Medulla oblongata (tissue), 1 donor: ENCODE measurements at regions not wholly inside any gene's neighbourhood (a gene's known extent, or its start where the extent isn't known, plus 50 kb on each side); places are given as distances from the start of the nearest gene placed in this dataset.
"Not testable (repeated sequence)": the region's sequence is repeated elsewhere in the genome, so short reads cannot be mapped to it uniquely, and the experiment has no call there.

Source experiments
- DNase-seq: peaks from one replicate; pipeline ENCODE4 v3.0.0-alpha.2; 2015; ENCODE audit errors: extremely low spot score

DNA sequence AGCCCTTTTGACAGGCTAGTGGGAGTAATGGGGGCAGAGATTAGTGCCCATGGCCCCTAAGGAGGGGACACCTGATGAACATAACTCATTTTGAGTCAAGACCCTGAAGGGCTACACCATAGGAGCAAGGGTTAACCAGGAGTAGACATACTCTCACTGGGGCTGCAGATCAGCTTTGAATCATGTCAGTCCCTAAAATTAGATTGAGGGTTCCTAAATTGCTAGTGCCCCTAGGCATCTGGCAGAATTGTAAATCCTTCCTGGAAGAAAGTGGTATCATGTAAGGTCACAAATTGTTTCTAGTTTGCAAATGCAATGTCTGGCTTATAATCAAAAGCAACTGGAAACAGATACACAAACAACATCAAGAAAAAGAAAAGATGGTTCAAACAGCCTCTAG, 52.1 kb upstream of the LRRC37A2 start:
- DNase-seq, result not testable (repeated sequence)

DNA sequence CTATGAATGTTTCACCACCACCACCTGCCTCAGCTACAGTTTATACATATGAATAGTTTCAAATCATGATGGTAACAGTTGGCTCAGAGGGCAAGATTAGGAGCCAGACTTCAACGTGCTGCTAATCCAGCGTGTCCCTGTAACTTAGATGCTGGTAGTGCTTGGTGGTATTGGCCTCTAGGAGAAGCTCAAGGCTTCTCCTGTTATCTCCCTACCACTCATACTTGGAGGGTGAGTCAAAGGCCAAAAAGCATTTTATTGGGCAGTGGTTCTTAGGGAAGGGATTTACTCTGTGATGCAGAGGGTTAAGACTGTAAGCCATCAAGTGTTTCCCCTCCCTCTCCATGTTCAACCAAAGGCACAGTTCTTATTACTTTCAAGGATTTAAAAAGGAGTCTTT, 57.2 kb upstream of the LRRC37A2 start:
- DNase-seq, result not testable (repeated sequence)

DNA sequence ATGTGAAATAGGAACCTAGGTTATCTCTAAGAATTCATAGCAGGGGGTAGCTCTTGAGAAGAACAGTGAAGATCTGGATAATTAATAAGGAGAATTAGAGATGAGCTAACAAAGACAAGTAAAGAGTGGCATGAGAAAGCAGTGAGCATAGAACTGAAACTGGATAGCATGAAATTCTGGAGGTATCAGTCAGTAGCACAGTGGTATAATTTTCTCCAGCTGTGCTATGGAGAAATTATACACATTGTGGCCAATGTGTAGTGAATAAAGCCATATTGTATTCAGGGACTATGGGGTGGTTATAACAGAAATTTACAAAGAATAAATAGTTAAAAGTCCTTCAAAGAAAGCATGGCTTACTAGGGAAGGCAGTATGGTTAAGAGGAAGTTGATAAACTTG, 57.7 kb upstream of the LRRC37A2 start:
- not testable (repeated sequence) for DNase-seq

DNA sequence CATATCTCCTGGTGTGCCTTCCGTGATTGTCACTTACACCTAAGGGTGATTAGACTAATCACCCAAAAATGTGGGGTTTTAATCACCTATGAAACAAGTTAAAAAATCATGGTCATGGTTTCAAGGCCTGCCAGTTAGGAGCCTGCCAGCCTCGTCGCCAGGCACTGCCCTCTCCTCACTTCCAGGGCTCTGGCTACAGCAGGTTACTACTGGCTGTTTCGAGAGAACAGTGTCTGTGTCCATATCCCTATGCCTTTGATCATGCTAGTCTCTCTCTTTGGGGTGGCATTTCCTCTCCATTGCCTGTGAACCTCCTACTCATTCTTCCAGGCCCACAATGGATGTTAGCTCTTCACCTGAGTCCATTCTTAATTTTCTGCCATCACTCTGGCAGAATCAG, 59.2 kb upstream of the LRRC37A2 start:
- DNase-seq, result not testable (repeated sequence)

DNA sequence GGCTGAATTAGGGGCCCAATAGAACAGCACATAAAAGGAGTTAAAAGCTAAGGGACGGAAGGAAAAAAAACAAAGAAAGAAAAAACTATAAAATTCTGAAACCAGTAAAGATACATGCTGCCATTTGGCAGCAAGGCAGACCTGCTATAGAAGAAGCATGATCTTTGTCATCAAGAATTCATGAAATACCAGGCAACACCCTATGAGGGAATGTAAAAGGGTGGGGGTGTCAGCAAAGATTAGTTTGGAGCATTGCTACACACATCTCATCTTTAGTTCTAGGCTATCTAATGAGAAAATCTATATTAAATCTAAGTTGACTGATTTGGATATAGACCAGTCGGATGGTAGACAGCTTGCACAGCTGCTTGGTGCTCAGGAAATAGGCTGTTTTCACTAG, 66.4 kb upstream of the LRRC37A2 start:
- not testable (repeated sequence) for DNase-seq

DNA sequence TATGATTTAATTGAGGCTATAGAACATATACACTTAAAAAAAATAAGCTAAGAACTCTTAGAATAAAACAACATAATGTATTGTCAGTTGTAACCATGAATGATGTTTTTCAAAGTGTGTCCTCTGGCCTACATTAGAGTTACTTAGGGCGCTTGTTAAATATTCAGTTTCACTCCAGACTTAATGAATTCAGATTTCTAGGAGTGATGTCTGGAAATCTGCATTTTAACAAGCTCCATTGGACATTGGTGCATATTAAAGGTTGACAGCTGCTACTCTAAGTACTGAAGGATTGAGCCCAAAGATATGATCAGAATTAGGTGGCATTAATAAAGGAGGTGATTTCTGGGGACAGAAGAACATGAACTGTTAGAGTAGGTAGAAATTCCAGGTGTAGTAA, 66.9 kb upstream of the LRRC37A2 start:
- not testable (repeated sequence) for DNase-seq

DNA sequence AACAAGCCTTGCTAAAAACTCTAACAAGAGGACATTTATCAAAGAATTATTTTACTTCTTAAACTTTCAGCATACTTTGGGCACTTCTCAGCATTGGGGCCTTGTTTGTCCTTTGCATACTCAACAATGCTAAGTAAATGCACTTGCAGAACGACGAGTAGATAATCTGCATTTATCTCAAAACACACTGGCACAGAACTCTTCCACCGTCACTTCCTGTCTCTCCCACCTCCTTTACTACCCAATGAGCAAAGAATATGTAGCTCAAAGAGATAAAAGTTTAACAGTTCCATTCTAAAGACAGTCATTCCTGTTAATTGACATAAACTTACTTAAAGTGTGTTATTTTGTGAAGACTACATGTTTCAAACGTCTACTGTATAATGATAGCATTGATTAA, 70.1 kb upstream of the LRRC37A2 start:
- DNase-seq, result not testable (repeated sequence)

DNA sequence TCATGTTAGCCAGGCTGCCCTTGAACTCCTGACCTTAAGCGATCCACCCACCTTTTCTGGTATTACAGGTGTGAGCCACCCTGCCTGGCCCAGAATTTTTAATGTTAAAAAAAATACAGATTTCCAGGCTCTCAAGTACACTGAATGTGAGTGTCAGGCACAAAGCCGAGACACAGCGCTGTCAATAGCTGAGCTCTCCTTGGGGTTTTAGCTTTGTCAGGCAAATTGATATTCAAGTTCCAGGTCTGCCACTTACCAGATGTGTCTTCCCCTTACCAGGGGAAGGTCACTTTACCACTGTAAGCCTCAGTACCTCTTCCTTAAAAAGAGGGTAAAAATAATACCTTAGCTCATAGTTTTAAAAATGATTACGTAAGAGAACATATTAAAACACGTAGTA, 71.6 kb upstream of the LRRC37A2 start:
- DNase-seq, result not testable (repeated sequence)

DNA sequence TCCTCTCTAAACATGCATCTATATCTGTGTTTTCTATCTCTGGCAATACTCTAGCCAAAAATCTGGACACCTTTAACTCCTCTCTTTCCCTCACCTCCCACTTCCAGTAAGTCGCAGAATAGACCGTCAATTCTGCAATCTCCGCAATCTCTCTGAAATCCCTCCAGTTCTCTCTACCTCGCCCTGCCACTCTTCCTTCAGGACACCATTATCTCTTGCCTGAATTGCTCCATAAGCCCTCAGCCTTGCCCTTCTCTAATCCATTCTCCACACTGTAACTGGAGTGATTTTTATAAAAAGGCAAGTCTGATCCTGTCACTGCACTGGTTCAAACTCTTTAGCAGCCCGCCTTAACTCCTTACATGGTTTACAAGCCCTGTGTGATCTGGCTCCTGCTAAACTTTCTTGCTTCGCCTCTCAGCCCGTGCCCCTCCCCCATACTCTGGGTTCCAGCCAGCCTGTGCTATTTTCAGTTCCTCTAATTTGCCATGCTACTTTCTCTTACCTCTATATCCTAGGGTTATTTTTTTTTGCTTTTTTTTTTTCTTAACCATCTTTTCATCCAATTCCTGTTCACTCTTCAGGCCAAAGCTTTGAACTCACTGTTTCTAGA, 73.0 kb upstream of the ARL17B start:
- DNase-seq, result not testable (repeated sequence)

DNA sequence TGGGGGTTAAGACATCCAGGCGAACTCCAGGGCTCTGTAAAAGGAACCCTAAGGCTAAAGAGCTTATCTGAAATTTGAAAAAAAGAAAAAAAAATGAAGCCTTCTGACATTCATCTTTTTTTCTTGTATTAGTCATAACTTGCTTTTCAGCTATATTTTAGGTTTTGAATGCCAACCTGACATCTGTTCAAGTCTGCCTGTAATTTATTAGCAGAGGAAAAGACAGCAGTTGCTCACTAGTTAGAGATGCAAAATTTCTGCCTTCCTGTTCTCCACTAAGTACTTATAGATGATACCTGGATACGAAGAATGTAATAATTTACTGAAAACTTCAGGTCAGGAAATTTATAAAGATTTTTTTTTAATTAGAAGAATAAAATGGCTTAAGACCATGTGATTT, 68.7 kb upstream of the ARL17B start:
- not testable (repeated sequence) for DNase-seq

DNA sequence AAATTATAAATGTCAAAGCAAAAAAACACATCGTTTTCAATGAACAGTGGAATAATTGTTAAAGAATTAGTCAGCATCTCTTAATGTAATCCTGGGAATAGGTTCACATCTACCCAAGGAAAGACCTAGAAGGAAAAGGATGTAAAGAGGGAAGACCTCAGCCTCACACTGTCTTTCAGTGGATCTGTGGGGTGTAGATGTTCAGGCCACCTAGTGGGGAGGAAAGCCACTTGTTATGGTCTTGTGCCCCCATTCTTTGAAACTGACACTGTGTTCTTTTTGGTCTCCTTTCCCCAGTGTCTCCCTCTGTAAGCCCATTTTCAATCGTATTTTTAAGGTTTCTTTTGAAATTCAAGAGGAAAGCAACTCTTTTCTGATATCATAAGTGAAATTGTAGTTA, 68.1 kb upstream of the ARL17B start:
- not testable (repeated sequence) for DNase-seq

DNA sequence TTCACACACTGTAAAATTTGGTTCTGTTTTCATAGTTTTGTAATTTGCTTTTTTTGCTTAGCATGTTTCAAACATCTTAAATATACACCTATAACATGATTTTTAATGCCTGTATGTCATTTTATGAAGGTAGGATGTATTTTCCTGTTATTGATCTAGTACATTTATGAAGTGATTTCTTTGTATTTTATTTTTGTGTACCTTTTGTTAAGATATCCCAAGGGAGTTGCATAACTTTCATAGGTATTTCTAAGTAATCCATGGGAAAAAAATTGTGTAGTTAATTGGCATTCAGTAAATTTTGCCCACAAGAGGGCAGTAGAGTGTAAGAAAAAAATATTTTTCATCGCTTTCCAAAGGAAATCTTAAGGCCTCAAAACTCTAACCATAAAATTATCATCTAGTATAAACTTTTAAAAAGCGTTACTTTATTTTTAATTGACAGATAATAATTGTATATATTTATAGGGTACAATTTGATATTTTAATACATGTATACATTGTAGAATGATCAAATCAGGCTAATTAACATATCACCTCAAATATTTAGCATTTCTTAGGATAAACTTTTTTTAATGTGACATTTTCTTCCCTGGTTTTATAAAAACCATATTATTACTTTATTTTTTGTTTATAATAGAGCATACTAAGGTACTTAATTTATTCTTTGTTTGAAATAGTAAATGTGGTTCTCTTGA, 62.8 kb upstream of the ARL17B start:
- not testable (repeated sequence) for DNase-seq

DNA sequence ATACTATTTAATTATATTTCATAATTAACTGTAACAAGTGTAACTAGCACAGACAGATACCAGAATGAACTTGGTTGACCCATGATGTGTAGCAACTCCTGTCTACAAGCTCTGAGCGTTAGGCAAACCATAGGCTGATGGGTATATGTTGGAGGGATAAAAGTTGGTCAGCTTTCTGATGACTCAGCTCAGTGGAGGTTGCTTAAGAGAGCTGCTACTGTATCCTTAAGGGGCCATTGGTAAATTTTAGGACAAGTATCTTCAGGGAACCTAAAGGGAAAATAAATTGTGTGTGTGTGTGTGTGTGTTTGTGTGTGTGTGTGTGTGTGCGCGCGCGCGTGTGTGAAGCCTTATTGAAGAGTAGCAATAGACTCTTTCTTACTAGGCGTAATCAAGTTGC, 56.3 kb upstream of the ARL17B start:
- DNase-seq, result peak; percentile 0

DNA sequence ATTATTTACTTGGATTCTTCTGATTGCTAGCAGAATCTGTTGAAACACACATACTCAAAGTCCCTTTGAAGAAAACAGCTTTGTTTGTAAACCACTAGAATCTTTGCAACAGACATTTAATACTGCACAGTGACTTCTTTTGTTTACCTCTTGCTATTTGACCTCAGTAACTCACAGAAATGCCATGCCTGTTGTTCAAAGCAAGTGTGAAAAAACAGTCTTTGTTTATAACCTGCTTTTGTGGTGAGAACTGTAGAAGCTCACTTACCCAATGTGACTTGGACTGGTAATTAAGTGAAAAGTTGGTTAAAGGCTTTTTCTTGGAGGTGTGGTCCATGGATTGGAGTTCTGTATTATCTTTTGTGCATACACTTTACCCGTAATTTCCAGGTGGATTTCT, 55.7 kb upstream of the ARL17B start:
- not testable (repeated sequence) for DNase-seq

DNA sequence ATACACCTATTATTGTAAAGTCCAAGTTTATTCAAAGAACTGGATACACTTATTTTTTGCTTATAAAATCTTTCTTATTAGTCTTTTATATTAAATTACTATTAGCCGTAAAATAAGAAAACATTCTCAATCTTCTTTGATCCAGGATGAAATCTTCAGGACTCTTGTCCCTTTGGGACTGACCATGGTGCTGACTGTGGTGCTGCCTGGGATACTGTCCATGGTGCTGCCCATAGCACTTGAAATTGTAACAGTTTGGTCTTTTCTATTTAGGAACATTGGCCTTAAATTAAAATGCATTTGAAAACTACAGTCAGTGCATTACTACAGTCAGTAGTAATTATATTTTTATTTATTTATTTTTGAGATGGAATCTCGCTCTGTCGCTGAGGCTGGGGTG, 53.0 kb upstream of the ARL17B start:
- DNase-seq, result not testable (repeated sequence)

DNA sequence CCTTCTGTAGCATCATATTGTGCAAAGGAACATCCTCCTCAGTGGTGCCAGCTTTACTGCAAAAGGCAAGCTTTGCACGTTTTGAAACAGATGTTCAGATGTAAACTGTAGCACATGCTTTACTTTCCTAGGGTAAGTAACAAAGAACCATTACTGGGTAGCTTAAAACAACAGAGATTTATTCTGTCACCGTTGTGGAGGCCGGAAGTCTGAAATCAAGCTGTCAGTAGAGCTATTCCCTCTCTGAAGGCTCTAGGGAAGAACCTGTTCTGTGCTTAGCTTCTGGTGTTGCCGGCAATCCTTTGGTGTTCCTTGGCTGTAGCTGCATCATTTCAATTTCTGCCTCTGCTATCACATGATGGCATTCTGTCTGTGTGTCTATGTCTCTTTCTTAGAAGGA, 50.6 kb upstream of the ARL17B start:
- DNase-seq, result not testable (repeated sequence)

DNA sequence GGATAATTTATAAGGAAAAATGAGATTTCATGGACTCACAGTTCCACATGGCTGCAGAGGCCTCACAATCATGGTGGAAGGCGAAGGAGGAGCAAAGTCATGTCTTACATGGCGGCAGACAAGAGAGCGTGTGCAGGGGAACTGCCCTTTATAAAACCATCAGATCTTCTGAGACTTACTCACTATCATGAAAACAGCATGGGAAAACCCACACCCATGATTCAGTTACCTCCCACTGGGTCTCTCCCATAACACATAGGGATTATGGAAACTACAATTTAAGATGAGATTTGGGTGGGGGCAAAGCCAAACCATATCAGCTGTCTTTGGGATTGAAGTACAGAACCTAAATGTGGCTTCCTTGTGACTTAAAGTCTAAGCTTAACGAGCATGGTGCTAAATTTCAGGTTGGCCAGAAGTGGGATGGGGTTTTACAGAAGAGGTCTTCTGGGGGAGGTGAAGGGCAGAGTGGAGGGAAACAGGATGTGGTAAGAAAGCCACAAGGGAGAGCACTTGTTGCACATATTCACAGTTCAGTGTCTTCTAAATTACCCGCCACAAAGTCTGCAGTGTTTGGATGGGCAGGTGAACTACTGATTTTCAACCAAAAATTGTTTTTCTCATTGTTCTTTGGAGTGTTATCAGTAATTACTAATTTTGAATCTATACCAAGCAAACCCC, 49.7 kb upstream of the ARL17B start:
- not testable (repeated sequence) for DNase-seq
